ENCODE measurements at regions not wholly inside any gene's neighbourhood (a gene's known extent, or its start where the extent isn't known, plus 50 kb on each side); places are given as distances from the start of the nearest gene placed in this dataset.
A peak's percentile ranks its signal among the peaks of the same experiment; 100 is the strongest.

DNA sequence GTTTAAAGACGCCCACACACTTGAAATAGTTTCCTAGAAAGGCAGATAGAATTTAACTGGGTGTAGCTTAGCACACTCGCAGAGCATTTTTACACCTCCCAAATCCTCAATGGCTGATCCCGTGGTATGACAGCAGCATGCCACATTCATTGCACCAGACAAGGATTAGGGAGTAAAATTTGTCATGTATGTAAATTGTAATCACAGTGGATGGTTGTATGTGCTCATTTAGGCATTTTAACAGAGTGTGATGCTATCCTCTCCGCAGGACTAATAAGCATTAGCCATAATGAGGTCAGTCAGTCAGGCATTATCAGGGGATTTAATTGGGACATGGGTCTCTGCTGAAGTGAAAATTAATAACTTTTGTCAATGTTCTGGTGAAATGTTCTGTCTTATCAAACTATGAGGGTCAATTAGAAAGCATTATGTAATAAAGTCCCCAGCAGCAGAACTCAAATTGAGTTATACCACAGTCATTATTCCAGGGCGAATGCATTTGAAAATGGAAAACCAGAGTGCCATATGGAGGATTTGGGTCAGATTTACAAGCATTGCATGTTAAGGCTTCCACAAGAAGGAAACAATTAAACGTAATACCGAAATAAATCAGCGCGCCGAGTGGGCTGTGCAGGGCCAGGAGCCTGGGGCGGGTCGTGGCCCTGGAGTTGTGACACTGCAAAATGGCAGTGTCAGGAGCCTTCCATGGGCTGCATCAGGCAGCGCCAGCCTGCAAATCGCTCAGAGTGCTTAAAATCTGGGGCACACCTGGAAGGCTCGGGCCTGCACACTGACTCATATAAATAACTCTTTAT is 602.2 kb downstream of the BNC2 start:
- Histone ChIP-seq H3K9me3 (ENCODE audit: control insufficient read depth, low read depth, low read length) (no peaks in the 10 kb centered on the region), H3K27me3 (ENCODE audit: control insufficient read depth, insufficient read depth, low read length) (no peaks in the 10 kb centered on the region), H3K4me1 (ENCODE audit: control insufficient read depth, insufficient read depth, low read length) (no peaks in the 10 kb centered on the region), H3K27ac (ENCODE audit: low read length) (peak overlapping the region; percentile 66), H3K4me3 (ENCODE audit: low read length) (no peak overlapping the region), H3K36me3 (ENCODE audit: control insufficient read depth, insufficient read depth, low read length) (no peaks in the 10 kb centered on the region)
- DNase-seq: no peak
- WGBS (ENCODE audit: insufficient coverage, low lambda C conversion rate): 100% methylated on average over 1 of the region's 15 CpGs

DNA sequence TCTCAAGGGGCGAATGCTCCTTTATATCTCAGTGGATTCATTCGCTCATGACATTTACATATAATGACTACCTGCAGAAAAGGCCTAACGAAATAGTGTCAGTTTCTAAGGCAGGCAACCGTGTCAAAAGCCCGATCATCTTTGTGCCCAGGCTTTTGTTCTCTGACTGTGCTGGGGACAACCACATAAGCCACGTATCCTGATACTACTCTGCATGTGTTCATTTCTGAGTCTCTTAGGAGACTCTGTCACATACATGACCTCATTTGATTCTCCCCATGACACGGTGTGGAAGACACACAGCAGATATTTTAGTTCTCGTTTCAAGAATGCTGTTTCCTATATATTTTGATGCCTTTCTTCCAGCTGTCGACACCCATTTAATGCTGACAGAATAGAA is 598.5 kb downstream of the BNC2 start:
- DNase-seq: no peak
- H3K36me3 ChIP-seq (ENCODE audit: control insufficient read depth, insufficient read depth, low read length): no peaks in the 10 kb centered on the region
- H3K4me3 ChIP-seq (ENCODE audit: low read length): no peak overlapping the region
- H3K27ac ChIP-seq (ENCODE audit: low read length): no peak overlapping the region
- H3K4me1 ChIP-seq (ENCODE audit: control insufficient read depth, insufficient read depth, low read length): no peaks in the 10 kb centered on the region
- no peaks in the 10 kb centered on the region for H3K27me3 ChIP-seq (ENCODE audit: control insufficient read depth, insufficient read depth, low read length)
- WGBS (ENCODE audit: insufficient coverage, low lambda C conversion rate): 100% methylated on average over 2 of the region's 9 CpGs
- no peaks in the 10 kb centered on the region for H3K9me3 ChIP-seq (ENCODE audit: control insufficient read depth, low read depth, low read length)

DNA sequence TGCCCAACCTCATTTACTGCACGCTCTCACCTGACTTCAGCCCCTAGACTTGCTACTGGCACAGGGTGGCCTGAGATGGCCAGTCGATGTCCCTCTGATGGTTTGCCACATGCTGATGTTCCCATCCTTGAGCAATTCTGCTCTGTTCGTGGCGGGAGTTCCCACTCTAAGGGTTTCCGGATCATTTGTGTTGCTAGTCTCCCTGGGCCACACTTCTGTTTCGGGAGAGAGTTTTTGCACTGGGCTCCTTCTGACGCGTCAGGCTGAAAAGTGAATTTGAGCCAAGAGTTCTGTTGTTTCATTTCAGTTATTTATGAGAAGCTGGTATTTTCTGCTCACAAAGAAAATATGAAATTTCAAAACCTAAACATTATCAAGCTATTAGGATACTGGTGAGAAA is 597.7 kb downstream of the BNC2 start:
- no peaks in the 10 kb centered on the region for H3K9me3 ChIP-seq (ENCODE audit: control insufficient read depth, low read depth, low read length)
- no CpG with 5 or more reads among the region's 8 CpGs for WGBS (ENCODE audit: insufficient coverage, low lambda C conversion rate)
- no peaks in the 10 kb centered on the region for H3K27me3 ChIP-seq (ENCODE audit: control insufficient read depth, insufficient read depth, low read length)
- H3K36me3 ChIP-seq (ENCODE audit: control insufficient read depth, insufficient read depth, low read length): no peaks in the 10 kb centered on the region
- H3K27ac ChIP-seq (ENCODE audit: low read length): no peak overlapping the region
- no peak for DNase-seq
- no peaks in the 10 kb centered on the region for H3K4me1 ChIP-seq (ENCODE audit: control insufficient read depth, insufficient read depth, low read length)
- H3K4me3 ChIP-seq (ENCODE audit: low read length): no peak overlapping the region

DNA sequence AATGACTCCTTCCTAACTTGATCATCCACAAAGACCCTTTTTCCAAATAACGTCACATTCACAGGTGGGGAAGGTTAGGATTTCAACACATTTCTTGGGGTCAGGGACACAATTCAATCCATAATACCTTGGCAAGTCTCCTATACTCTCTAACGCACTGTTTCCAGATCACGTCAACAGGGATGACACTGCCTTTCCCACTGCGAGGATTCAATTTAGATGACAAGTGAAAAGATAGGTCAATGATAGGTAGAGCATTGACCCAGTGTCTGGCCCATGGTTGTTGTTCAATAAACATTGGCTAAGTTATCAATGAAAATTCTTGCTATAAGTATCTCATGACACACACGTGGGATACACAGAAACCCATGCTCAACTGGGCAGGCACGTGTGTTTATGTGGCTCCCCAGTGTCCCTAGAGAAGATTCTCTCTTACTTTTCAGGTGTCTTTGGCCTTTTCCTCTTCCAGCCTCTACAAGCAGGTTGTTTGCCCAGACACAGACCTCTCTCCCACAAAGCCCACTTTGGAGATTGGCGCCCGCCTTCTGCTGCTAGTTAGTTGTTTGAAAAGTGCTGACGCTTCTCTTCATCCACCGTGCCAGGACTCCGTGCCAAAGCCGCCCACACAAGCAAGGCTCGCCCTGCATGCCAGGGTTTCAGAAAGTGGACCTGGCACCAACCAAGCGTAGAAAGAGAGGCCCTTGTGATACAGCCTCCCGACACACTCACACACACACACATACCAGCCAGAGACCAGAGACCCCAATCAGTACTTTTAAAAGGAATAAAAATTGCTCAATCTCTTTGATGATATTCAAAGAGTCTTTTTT is 594.5 kb downstream of the BNC2 start:
- no peak overlapping the region for H3K27ac ChIP-seq (ENCODE audit: low read length)
- 100% methylated on average over 2 of the region's 15 CpGs for whole genome bisulfite sequencing (ENCODE audit: insufficient coverage, low lambda C conversion rate)
- H3K36me3 ChIP-seq (ENCODE audit: control insufficient read depth, insufficient read depth, low read length): no peaks in the 10 kb centered on the region
- H3K9me3 ChIP-seq (ENCODE audit: control insufficient read depth, low read depth, low read length): no peaks in the 10 kb centered on the region
- no peak overlapping the region for H3K4me3 ChIP-seq (ENCODE audit: low read length)
- H3K4me1 ChIP-seq (ENCODE audit: control insufficient read depth, insufficient read depth, low read length): peaks cover 9% of the 10 kb centered on the region
- no peak for DNase-seq
- no peaks in the 10 kb centered on the region for H3K27me3 ChIP-seq (ENCODE audit: control insufficient read depth, insufficient read depth, low read length)

DNA sequence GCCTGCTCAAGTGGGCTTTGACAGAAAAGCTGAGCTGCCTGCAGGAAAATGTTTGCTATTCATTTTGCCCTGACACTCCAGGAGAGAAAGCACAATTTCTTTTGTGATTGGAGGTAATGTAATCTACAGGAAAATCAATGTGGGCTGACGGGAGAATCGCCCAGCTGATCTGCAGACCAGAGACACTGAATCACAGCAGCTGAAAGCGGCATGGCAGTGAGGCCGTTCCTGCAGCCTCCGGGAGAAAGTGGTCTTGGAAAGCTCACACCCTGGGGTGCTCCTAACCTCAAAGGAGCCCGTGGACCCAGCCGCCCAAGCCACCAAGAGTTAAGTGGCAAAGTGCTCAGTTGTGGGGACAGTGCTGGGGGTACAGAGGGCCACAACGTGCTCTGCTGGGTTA is 593.6 kb downstream of the BNC2 start:
- no CpG with 5 or more reads among the region's 8 CpGs for WGBS (ENCODE audit: insufficient coverage, low lambda C conversion rate)

DNA sequence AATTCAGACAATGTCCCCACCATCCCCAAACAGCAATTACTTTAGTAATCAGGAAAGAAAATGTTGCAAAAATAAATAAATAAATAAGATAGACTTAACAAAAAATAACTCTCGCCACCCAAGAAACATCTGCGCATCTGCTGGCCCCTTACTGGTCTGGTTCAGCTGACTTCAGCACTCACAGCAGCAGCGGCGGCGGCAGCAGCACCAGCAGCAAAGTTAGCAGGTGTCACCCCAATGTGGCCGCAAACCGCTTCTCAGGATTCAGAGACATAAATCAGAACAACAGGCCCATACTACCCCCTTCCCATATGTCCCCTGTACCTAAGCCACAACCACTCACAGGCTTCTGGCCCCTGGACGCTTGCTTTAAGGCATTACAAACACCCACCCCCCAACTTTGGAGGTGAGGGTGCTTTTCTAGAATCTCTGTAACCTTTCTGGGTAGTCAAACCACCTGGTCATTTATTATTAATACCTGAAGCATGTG is 593.0 kb downstream of the BNC2 start:
- no peak overlapping the region for H3K4me3 ChIP-seq (ENCODE audit: low read length)
- WGBS (ENCODE audit: insufficient coverage, low lambda C conversion rate): no CpG with 5 or more reads among the region's 8 CpGs
- H3K9me3 ChIP-seq (ENCODE audit: control insufficient read depth, low read depth, low read length): no peaks in the 10 kb centered on the region
- H3K36me3 ChIP-seq (ENCODE audit: control insufficient read depth, insufficient read depth, low read length): no peaks in the 10 kb centered on the region
- no peaks in the 10 kb centered on the region for H3K27me3 ChIP-seq (ENCODE audit: control insufficient read depth, insufficient read depth, low read length)
- H3K27ac ChIP-seq (ENCODE audit: low read length): no peak overlapping the region
- peaks cover 9% of the 10 kb centered on the region for H3K4me1 ChIP-seq (ENCODE audit: control insufficient read depth, insufficient read depth, low read length)
- DNase-seq: no peak

More for the DNA sequence above, 593.6 kb downstream of the BNC2 start:
- peaks cover 9% of the 10 kb centered on the region for H3K4me1 ChIP-seq (ENCODE audit: control insufficient read depth, insufficient read depth, low read length)
- no peak overlapping the region for H3K27ac ChIP-seq (ENCODE audit: low read length)
- H3K4me3 ChIP-seq (ENCODE audit: low read length): no peak overlapping the region
- H3K9me3 ChIP-seq (ENCODE audit: control insufficient read depth, low read depth, low read length): no peaks in the 10 kb centered on the region
- DNase-seq: no peak
- no peaks in the 10 kb centered on the region for H3K27me3 ChIP-seq (ENCODE audit: control insufficient read depth, insufficient read depth, low read length)
- H3K36me3 ChIP-seq (ENCODE audit: control insufficient read depth, insufficient read depth, low read length): no peaks in the 10 kb centered on the region

DNA sequence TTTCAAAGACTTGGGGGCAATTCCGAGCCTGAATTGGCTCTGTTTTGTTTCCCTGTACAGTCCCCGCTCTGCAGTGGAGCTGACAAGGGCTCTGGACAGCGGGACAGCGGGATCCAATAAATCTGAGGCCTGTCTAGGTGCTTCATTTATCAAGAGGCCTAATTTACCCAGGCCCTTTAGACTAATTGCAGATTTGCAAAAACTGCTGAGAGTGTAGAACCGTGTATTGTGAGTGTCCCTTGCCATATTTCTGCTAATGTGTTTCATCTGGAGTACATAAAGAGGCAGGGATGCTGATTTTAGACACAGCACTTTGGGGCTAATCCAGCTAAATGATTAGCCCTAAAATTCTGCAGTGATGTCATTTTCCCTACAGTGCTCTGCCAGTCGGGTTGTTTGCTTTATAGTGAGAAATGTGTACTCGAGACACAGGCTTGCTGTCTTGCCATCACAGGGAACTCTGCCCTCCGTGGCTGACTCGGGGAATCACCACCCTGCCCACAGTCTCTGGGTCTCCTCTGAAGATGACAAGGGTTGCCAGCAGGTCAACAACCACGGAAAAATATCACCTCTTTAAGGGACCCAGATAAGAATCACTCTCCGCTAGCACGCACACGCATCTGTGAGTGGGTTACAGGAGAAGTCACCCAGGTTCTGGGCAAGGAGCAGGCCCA is 592.0 kb downstream of the BNC2 start:
- Histone ChIP-seq H3K9me3 (ENCODE audit: control insufficient read depth, low read depth, low read length) (no peaks in the 10 kb centered on the region), H3K36me3 (ENCODE audit: control insufficient read depth, insufficient read depth, low read length) (no peaks in the 10 kb centered on the region), H3K4me3 (ENCODE audit: low read length) (no peak overlapping the region), H3K4me1 (ENCODE audit: control insufficient read depth, insufficient read depth, low read length) (peaks cover 9% of the 10 kb centered on the region), H3K27ac (ENCODE audit: low read length) (no peak overlapping the region), H3K27me3 (ENCODE audit: control insufficient read depth, insufficient read depth, low read length) (no peaks in the 10 kb centered on the region)
- no peak for DNase-seq
- no CpG with 5 or more reads among the region's 13 CpGs for WGBS (ENCODE audit: insufficient coverage, low lambda C conversion rate)

DNA sequence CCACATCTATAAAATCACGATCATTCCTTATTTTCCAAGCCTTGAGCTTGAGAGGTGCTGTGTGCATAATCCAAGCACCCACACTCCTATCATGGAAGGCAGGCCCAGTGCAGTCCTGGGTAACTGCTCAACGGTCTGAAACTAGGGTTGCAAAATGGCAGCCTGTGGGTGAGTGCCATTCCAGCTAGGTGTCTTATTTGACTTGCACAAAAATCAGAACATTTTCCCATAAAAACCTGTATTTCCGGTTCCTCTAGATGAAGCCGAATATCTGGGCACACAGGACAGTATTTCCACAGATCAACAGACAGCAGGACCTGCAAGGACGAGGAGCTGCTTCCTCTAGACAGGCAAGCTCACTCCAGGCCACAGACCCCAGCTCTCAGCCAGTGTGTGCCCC is 588.8 kb downstream of the BNC2 start:
- H3K4me1 ChIP-seq (ENCODE audit: control insufficient read depth, insufficient read depth, low read length): peaks cover 9% of the 10 kb centered on the region

DNA sequence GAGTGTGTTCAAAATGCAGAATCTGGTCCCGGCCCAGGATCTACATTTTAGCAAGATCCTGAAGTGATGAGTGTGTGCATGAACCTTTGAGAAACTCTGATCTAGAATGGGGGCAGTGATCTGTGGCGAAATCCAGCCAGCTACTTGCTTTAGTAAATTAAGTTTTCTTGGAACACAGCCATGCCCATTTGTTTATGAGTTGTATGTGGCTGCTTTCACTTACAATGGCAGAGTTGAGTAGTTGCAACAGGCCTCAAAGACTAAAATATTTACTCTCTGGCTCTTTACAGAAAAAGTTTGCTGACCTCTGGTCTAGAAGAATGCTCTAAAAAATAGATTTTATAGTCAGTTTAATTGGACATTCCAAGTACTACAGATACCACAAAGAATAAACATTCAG is 588.3 kb downstream of the BNC2 start:
- peak in 1 of 2 donors; percentile 14 for DNase-seq

More for the DNA sequence above, 588.8 kb downstream of the BNC2 start:
- Histone ChIP-seq H3K36me3 (ENCODE audit: control insufficient read depth, insufficient read depth, low read length) (no peaks in the 10 kb centered on the region), H3K27ac (ENCODE audit: low read length) (no peak overlapping the region), H3K4me3 (ENCODE audit: low read length) (no peak overlapping the region), H3K9me3 (ENCODE audit: control insufficient read depth, low read depth, low read length) (no peaks in the 10 kb centered on the region), H3K27me3 (ENCODE audit: control insufficient read depth, insufficient read depth, low read length) (no peaks in the 10 kb centered on the region)
- WGBS (ENCODE audit: insufficient coverage, low lambda C conversion rate): no CpG with 5 or more reads among the region's 5 CpGs
- no peak for DNase-seq

DNA sequence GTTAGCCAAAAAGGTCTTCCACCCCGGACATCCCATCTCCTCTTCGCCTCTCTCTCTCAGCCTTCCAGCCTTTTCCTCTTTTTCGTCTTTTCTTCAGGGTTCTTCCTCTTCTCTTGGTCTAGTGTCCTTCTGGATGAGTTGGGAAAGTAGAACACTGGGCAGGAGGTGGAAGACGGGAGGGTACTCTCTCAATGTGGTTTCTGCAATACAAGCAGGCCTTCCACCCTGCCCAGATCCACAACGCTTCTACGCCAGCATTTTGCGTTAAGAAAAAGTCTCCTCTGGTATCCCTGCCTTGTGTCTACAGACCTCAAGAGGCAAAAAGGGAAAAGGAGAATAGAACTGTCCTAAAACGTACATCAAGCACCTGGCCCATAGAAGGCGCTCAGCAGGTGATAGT is 587.8 kb downstream of the BNC2 start:
- Histone ChIP-seq H3K4me1 (ENCODE audit: control insufficient read depth, insufficient read depth, low read length) (peaks cover 9% of the 10 kb centered on the region), H3K4me3 (ENCODE audit: low read length) (no peak overlapping the region), H3K27ac (ENCODE audit: low read length) (no peak overlapping the region), H3K36me3 (ENCODE audit: control insufficient read depth, insufficient read depth, low read length) (no peaks in the 10 kb centered on the region), H3K27me3 (ENCODE audit: control insufficient read depth, insufficient read depth, low read length) (no peaks in the 10 kb centered on the region), H3K9me3 (ENCODE audit: control insufficient read depth, low read depth, low read length) (no peaks in the 10 kb centered on the region)
- whole genome bisulfite sequencing (ENCODE audit: insufficient coverage, low lambda C conversion rate): 73% methylated on average over 2 of the region's 9 CpGs
- DNase-seq: no peak

More for the DNA sequence above, 588.3 kb downstream of the BNC2 start:
- H3K36me3 ChIP-seq (ENCODE audit: control insufficient read depth, insufficient read depth, low read length): no peaks in the 10 kb centered on the region
- no peaks in the 10 kb centered on the region for H3K9me3 ChIP-seq (ENCODE audit: control insufficient read depth, low read depth, low read length)
- no peak overlapping the region for H3K4me3 ChIP-seq (ENCODE audit: low read length)
- no CpG with 5 or more reads among the region's 2 CpGs for WGBS (ENCODE audit: insufficient coverage, low lambda C conversion rate)
- H3K4me1 ChIP-seq (ENCODE audit: control insufficient read depth, insufficient read depth, low read length): peaks cover 9% of the 10 kb centered on the region
- no peak overlapping the region for H3K27ac ChIP-seq (ENCODE audit: low read length)
- H3K27me3 ChIP-seq (ENCODE audit: control insufficient read depth, insufficient read depth, low read length): no peaks in the 10 kb centered on the region
